Stimulated activated CD8-positive, alpha-beta memory T cell treated with anti-CD3 and anti-CD28 coated beads, Interleukin-7, amount 100 ng/mL, for 48 hours (primary cell): ENCODE measurements at regions not wholly inside any gene's neighbourhood (a gene's known extent, or its start where the extent isn't known, plus 50 kb on each side); places are given as distances from the start of the nearest gene placed in this dataset.
"Not testable (repeated sequence)": the region's sequence is repeated elsewhere in the genome, so short reads cannot be mapped to it uniquely, and the experiment has no call there.

Experiments used
- DNase-seq, 2 donors: peaks; one replicate each; pipeline ENCODE4 v3.0.0-alpha.2; 2020; ENCODE audit warnings: low read depth in 1 of 2; ENCODE audit errors: extremely low read depth in 1 of 2

DNA sequence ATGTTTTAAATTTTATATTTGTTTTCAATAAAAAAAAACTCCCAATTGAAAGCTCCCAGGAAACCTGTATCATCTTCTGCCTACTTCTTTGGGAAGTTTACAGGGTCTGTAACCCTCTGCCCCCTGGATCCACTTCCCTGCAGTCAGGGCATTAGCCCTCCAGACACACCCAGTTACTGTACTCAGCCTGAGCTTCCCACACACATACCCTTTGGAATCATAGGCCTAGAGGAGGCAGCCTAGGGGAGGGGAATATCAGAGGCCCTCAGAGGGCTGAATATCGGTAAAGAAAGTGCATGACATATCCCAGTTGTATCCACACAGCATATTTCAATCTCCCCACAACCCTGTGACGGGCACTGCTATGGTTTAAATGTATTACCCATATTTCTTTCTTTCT, 56.2 kb upstream of the TFPI start:
- not testable (repeated sequence) for DNase-seq

DNA sequence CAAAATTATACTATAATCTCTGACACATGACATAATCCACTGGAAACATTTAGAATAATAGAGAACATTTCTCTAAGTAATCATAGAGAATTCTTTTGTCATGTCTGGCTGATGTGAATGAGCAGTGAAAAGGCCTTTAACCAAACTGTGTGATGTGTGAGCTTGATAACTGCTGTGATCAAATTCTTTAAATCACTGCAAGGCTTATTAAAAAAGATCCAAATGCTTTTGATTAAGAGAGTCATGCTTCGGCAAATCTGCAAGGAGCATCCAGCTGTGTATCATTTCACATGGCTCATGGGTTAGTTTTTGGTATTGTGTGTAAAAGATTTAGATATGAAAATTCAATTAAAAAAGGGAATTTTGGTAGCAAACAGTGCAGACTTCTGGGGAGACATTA, 58.6 kb upstream of the TFPI start:
- DNase-seq, result no peak

DNA sequence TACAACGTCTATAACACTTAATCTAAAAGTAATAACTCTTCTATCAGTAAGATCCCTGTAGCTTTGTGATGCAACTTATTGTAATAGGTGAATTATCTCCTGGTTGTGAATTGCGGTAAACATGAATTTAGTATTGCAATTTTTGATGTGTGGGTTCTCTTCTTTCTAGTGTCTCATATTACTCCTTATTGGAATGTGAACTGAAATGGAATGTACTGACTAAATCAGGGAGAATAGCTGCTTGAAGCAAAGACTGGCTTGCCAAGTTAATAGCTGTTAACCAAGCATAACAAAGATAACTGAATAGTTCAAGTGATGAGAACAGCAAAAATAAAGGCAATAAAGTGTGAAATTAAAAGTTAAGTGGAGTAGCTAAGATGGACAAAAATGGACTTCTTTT, 60.5 kb upstream of the TFPI start:
- DNase-seq, result no peak

DNA sequence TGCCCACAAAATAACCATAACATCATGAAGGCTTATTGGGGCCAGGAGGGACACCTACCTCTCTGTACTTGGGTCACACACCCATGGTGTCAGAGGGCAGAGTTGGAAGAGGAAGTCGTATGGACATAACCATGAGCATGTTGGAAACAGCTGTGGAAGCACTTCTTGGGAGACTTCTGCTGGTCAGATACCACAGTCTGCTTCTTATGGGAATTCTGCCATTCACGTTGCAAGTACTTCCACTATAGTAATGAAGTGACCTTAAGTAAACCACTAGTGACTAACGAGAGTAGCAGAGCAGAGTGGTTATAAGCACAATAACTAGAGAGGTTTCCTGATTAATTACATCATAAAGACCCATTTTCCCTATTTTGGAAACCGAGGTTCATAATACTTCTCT, 61.1 kb upstream of the TFPI start:
- no peak for DNase-seq

DNA sequence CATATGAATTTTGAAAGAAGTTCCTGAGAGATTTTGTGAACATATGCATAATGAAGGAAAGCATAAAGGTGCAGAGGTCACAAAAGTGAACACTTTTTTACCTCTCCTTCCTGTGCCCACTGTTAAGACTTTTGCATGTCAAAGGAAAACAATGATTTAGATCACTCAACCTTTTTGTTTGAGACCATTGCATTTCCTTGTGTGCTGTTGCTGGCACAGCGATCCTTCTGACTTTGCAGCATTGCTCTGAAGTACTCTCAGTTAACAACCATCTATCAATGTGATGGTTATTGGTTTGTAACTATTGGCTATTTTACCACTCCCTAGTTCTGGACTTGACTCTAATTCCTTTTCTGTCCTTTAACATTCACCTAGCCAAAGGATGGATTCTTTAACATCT, 61.7 kb upstream of the TFPI start:
- no peak for DNase-seq

DNA sequence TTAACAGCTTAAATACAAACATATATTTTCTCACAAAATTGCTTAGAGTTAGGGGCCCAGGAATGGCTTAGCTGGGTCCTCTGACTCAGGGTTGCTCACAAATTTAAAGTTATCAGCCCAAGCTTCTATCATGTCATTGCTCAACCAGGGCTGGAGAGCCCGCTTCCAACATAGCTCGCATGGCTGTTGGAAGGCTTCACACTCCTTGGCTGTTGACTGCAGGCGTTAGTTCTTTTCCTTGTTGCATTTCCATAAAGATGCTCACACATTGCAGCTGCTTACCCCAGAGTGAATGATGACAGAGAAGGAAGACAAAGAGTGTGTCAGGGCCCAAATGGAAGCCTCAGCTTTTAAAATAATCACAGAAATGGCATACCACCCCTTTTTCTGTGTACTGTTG, 62.9 kb upstream of the TFPI start:
- DNase-seq, result no peak

DNA sequence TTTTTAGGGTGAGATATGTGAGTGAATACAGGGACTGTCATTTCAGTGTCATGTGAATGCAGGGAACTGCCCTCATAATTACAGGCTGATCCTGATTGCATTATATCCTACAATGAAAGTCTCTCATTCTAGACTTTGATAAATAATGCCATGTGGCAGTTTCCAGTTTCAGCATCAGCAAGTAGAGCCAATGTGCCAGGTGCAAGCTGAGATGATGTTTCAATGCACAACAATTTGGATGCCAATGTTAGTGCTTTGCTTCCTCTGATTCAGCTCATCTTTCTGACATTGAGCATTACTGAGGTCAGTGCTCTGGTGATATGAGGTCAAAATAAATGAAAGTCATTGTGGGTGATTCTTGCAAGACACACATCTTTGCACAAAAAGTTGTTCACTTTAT, 63.7 kb upstream of the TFPI start:
- no peak for DNase-seq

DNA sequence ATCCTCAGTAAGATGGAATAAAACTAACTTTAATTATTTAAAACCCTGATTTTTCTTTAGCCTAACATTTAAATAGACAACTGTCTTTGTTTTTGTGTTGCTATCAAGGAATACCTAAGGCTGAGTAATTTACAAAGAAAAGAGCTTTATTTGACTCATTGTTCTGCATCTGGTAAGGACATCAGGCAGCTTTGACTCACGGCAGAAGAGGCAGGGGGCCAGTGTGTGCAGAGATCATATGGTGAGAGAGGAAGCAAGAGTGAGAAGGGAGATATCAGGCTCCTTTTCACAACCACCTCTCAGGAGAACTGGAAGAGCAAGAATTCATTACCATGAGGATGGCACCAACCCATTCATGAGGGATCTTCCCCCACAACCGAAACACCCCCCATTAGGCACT, 64.6 kb upstream of the TFPI start:
- no peak for DNase-seq

DNA sequence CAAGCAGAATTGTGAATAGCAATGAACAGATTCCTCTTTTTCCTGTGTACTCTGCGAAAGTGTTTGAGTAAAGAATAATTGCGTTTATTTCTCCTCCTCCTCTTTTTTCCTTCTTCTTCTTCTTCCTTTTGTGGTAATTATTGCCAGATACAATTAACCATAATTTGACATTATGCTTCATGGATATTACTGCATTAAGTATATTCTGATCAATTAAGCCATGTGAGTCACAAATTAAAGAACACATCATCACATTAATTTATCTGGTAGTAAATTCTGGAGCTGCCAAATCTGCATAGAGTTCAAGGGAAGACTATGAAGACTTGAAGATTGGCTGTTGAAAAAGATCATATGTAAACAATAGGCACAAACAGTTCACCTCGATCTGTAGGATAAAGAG, 72.9 kb upstream of the TFPI start:
- no peak for DNase-seq

DNA sequence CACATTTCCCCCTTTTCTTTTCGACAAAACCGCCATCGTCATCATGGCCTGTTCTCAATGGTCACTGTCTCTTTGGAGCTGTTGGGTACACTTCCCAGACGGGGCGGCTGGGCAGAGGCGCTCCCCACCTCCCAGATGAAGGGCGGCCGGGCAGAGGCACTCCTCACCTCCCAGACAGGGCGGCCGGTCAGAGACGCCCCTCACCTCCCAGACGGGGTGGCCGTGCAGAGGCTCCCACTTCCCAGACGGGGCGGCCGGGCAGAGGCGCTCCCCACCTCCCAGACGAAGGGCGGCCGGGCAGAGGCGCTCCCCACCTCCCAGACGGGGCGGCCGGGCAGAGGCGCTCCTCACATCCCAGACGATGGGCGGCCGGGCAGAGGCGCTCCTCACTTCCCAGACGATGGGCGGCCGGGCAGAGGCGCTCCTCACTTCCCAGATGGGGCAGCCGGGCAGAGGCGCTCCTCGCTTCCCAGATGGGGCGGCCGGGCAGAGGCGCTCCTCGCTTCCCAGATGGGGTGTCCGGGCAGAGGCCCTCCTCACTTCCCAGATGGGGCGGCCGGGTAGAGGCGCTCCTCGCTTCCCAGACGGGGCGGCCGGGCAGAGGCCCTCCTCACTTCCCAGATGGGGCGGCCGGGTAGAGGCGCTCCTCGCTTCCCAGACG, 82.6 kb upstream of the TFPI start:
- DNase-seq, result not testable (repeated sequence)

DNA sequence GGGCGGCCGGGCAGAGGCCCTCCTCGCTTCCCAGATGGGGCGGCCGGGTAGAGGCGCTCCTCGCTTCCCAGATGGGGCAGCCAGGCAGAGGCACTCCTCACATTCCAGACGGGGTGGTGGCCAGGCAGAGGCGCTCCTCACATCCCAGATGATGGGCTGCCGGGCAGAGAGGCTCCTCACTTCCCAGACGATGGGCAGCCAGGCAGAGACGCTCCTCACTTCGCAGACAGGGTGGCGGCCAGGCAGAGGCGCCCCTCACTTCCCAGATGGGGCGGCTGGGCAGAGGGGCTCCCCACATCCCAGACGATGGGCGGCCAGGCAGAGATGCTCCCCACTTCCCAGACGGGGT, 83.1 kb upstream of the TFPI start:
- not testable (repeated sequence) for DNase-seq

DNA sequence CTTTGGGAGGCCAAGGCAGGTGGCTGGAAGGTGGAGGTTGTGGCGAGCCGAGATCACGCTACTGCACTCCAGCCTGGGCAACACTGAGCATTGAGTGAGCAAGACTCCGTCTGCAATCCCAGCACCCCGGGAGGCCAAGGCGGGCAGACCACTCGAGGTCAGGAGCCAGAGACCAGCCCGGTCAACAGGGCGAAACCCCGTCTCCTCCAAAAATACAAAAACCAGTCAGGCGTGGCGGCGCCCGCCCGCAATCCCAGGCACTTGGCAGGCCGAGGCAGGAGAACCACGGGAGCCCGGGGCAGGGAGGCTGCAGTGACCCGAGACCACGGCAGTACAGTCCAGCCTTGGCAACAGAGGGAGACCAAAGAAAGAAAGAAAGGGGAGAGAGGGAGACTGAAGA, 83.5 kb upstream of the TFPI start:
- DNase-seq, result not testable (repeated sequence)

DNA sequence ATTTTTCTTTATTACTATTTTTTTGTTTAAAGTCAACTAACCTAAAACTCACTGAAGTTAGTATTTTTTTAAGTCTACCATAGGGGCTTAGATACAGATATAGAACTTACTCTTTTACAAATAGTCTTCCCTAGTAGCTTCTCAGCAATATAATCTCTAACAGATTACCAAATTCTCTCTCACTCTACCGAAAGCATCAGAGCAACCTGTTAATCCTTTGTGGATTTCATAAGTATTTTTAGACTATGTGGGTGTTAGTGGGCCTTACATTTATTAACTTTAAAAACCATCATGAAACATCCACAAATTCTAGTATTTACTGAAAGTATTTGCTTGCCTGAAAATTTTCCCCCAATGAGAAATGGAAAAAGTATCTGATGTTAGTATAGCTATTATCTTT, 84.6 kb upstream of the TFPI start:
- DNase-seq, result no peak

DNA sequence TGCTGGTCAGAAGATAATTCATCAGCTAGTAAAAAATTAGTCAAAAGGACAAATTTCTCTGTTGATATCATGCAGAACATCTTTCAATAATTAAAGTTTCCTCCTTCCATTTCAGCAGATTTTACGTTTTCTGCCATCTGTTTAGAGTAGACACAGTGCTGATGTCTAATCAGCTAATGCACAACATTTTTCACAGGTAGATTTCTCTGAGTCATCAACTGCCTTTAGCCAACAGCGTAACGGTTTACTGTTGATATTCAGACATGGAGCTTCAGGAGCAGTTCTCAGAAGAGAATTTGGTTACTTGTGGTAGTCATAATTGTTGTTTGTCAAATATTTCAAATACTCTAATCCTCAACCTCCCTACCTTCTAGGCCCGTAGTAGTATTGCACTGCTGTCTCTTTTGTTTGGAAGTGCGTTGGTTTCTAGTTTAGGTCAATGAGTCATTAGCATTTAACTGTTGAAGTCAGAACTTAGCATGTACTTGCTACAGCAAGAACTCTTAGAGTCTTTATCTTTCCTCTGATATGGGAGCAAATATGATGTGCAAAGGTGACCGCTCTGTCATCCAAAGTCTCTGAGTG, 86.8 kb upstream of the TFPI start:
- DNase-seq, result no peak

DNA sequence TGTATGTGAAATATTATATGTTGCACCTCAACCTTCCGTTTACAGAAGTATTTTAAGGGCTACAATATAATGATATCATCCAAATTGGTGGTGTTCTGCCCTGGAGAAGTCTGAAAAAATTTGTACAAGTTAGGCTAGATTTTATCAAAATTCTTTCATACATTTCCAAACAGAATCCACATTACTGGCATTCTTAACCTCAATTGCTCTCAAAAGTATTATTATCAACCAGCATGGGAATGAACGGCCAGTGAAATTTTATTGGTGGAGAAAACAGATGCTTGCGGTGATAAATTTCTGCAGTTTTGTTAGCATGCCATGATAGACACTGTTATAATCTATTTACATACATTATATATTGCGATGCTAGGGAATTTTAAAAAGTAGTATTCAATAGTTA, 88.3 kb upstream of the TFPI start:
- no peak for DNase-seq

DNA sequence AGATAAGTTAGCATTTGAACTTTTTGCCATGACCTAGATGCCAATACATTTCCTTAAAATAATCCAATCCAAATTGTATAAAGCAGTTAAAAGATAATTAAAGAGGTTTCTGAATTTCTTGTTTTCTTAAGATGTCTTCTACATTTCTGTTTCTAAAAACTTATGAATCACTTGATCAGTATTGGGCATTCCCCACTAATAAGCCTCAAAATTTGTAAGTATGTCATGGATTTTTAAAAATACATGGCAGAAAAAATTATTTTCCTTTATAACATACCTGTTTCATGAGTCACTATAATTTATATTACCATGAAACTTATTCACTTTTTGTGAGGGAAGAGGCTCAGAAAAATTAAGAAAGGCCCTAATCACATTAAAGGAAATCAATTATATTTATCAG, 90.3 kb upstream of the TFPI start:
- no peak for DNase-seq

DNA sequence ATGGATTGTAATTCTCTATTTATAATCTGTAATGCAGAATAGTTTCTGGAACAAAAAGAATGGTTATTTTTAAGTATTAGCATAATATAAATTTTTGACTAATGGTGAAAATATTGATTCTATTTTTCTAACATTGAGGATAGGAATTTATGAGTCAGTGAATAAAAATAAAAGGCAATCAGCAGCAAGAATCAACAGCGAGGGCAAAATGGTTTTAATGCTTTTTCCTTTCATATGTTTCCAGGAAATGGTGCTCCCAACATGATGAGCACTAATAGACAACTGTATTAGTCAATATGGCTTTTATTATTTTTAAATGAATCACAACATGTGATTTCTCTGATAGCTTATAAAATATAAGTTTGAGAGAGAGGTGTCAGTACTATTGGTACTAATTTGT, 90.7 kb upstream of the TFPI start:
- DNase-seq, result no peak

DNA sequence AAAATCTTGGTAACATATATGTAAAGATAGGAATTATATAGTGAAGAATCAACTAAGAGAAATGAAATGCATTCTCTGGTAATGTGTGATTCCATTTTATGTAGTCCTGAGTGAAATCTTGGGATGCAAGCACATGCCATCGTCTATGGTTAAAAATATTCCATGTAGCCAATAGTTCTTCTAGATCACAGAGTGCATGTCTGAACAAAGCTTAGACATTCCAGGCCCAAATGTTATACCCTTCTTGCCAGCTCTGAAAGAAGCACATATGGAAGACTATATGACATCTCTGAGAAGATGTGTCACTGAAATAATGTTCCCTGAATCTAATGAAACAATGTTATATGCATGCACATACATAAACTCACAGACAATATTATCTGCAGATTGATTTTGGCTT, 92.3 kb upstream of the TFPI start:
- DNase-seq, result no peak

DNA sequence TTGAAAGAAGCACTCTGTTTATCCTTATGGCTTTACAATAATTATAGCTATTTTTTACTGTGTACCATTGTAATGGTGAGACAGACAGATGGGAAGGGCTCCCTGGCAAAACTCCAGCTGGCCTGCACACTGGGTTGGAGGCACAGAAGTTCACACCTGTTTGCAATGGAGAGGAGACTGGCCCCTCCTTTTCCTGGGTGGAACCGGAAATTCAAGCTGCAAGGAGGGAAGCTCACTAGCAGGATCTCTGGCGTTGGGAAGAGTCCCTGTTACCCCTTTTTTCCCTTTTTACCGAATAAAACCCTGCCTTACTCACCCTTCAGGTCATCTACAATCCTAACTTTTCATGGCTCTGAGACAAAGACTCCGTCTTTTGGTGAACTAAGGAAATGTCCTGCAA, 100.3 kb upstream of the TFPI start:
- no peak for DNase-seq

DNA sequence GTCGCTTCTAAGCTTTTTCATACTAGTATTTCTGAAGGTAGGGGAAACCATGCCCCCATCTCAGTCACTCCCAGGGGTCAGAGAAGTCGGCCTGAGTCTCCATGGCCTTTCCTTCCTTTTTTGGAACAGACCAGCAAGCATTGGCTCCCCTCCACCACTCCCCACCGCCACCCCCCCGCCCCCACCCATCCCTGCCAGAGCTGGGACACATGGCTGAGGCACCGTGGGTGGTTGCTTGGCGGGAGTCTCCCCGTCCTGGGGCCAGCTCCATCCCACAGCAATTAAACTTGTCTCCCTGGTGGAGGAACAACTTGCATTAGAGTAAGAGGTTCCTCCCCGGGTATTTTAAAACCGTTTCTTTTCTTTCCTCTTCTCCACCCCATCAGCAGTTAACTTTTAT, 100.8 kb upstream of the TFPI start:
- no peak for DNase-seq

DNA sequence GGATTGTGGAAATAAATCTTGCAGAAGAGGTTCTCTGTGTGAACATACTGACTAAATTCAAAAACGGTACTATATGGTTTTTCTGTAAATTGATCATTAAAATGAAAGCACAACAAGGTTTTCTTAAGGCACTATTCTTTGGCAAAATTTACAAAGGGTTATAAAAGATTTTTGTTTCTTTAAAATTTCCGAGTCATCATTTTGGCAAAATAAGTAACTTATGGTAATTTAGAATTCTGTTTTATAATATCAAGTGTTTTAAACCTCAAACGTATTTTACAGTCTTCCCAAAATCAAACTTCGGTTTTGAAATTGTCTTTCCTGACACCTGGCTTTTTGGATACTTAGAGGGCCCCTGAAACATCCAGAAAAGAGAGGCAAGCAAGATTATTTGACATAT, 101.9 kb upstream of the TFPI start:
- DNase-seq, result no peak

DNA sequence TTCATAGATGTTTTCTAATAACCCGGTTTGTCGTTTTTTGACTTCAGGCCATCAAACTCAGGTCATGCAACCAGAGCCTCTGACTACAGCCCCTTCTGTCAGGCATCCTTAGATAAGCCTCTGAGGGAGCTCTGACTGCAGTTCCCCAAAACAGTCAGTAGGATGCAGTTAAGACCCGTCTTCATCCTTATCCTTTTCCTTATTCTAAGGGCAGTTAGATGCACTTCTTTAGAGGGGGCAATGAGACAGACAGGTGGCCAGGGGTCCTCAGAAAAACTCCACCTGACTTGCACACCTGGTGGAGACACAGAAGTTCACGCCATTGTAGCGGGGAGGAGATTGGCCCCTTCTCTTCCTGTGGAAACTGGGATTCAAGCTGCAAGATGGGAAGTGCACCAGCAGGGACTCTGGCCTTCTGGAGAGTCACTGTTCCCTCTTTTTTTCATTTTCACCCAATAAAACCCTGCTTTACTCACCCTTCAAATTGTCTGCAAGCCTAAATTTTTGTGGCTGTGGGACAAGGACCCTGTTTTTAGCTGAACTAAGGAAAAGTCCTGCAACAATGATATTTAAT, 104.8 kb upstream of the TFPI start:
- DNase-seq, result no peak

DNA sequence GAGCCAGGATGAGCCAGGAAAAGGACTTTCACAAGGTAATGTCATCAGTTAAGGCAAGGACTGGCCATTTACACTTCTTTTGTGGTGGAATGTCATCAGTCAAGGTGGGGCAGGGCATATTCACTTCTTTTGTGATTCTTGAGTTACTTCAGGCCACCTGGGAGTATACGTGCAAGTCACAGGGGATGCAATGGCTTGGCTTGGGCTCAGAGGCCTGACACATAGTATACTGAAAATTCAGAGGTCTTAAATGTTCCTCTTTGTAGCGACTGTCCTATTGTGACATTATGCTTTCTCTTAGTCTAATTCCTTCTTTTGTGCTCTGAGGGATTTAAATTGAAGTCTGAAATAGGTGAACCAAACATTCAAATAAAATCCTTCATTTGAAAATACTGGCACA, 121.8 kb upstream of the TFPI start:
- not testable (repeated sequence) for DNase-seq
